ENCODE measurements at regions not wholly inside any gene's neighbourhood (a gene's known extent, or its start where the extent isn't known, plus 50 kb on each side); places are given as distances from the start of the nearest gene placed in this dataset.

GRCh38 chr20:51091406-51092195 lies 68.7 kb upstream of the KCNG1 start:
- POLR2A ChIA-PET, result interaction anchor here (1.0 kb wide), 1 partner anchor 72 kb away, joined by 4 read pairs; no protein-coding TSS in a partner anchor
- CTCF ChIA-PET, result interaction anchor here (1.1 to 2.2 kb wide), 6 partner anchors 11 to 216 kb away, joined by 4 to 8 read pairs (median 4); no protein-coding TSS in a partner anchor
- H3K36me3 ChIP-seq (replicated peaks in 1 of 2; ENCODE audit: control insufficient read depth in 1 of 2, insufficient read depth in 2 of 2, low read length in 1 of 2), result no peaks in the 10 kb centered on the region
- WGBS (ENCODE audit: low lambda C conversion rate), result 45% methylated on average over 12 of the region's 12 CpGs
- peak; percentile 40 for DNase-seq
- no peak overlapping the region; a peak in 1 of 4 replicates for H3K27ac ChIP-seq (ENCODE audit: low read depth in 2 of 2, low read length in 1 of 2)
- no peak overlapping the region for H2AFZ ChIP-seq (ENCODE audit: low read depth)
- no peaks in the 10 kb centered on the region for H3K9me2 ChIP-seq
- H3K4me1 ChIP-seq (ENCODE audit: control insufficient read depth in 1 of 2, insufficient read depth in 2 of 2, low read depth in 1 of 2, low read length in 1 of 2), result peaks cover 0 to 35% of the 10 kb centered on the region in 2 experiments; a peak in 2 of 4 replicates
- no peaks in the 10 kb centered on the region for H3F3A ChIP-seq (replicated peaks; ENCODE audit: insufficient read depth)
- H3K9ac ChIP-seq, result no peak overlapping the region
- TF ChIP-seq USF1 (IDR thresholded peaks at IDR 0.05; ENCODE audit: borderline replicate concordance, low read depth) (no peak), EP300 (IDR thresholded peaks at IDR 0.05; ENCODE audit: borderline replicate concordance in 1 of 2, low read depth in 1 of 2, low read length in 1 of 2) (peak in 1 of 2 experiments; percentile 61; a peak in 1 of 4 replicates), RAD21 (IDR thresholded peaks at IDR 0.05; ENCODE audit: low read length) (peak; percentile 12; the same call in 1 of the 2 replicates), GATA2 (CRISPR knock-in tag; IDR thresholded peaks at IDR 0.05) (peak; percentile 86)
- no peak overlapping the region for H3K4me3 ChIP-seq (ENCODE audit: low read depth in 2 of 2, low read length in 1 of 2)
- H4K20me1 ChIP-seq (ENCODE audit: insufficient read depth), result no peaks in the 10 kb centered on the region
- no peaks in the 10 kb centered on the region for H3K79me2 ChIP-seq (ENCODE audit: insufficient read depth)
- no peak overlapping the region for H3K4me2 ChIP-seq
- peaks cover 23% of the 10 kb centered on the region; the same call in 1 of the 2 replicates for H3K27me3 ChIP-seq (ENCODE audit: insufficient read depth)
- H3K9me3 ChIP-seq, result no peaks in the 10 kb centered on the region

GRCh38 chr20:51089840-51090239 lies 66.9 kb upstream of the KCNG1 start:
- H3K9me3 ChIP-seq, result no peaks in the 10 kb centered on the region
- no peaks in the 10 kb centered on the region for H3F3A ChIP-seq (replicated peaks; ENCODE audit: insufficient read depth)
- H3K9me2 ChIP-seq, result no peaks in the 10 kb centered on the region
- H3K4me3 ChIP-seq (ENCODE audit: low read depth in 2 of 2, low read length in 1 of 2), result no peak overlapping the region
- ChIA-PET POLR2A (no interaction called here), CTCF (no interaction called here)
- no peaks in the 10 kb centered on the region for H4K20me1 ChIP-seq (ENCODE audit: insufficient read depth)
- 43% methylated on average over 1 of the region's 1 CpG for WGBS (ENCODE audit: low lambda C conversion rate)
- no peak overlapping the region for H3K27ac ChIP-seq (ENCODE audit: low read depth in 2 of 2, low read length in 1 of 2)
- no peak overlapping the region for H3K9ac ChIP-seq
- TF ChIP-seq YY1 (IDR thresholded peaks at IDR 0.05; ENCODE audit: low read depth), result no peak
- no peak for TF ChIP-seq MXI1 (IDR thresholded peaks at IDR 0.05; ENCODE audit: low read depth, low read length)
- no peak for TF ChIP-seq REST (IDR thresholded peaks at IDR 0.05; ENCODE audit: low read depth, low read length)
- TF ChIP-seq CTCF (IDR thresholded peaks at IDR 0.05), result no peak
- TF ChIP-seq GATA2 (CRISPR knock-in tag; IDR thresholded peaks at IDR 0.05), result no peak
- no peak for TF ChIP-seq ELF1 (IDR thresholded peaks at IDR 0.05)
- no peak for TF ChIP-seq RFX5 (IDR thresholded peaks at IDR 0.05; ENCODE audit: low read length)
- no peak for TF ChIP-seq TAF1 (IDR thresholded peaks at IDR 0.05; ENCODE audit: borderline replicate concordance, low read depth, low read length)
- no peak for TF ChIP-seq TEAD4 (IDR thresholded peaks at IDR 0.05; ENCODE audit: borderline replicate concordance, insufficient read depth)
- TF ChIP-seq POLR2AphosphoS5 (IDR thresholded peaks at IDR 0.05; ENCODE audit: low read depth, low read length), result no peak
- TF ChIP-seq JUND (IDR thresholded peaks at IDR 0.05), result no peak
- peaks cover 29% of the 10 kb centered on the region; the same call in 1 of the 2 replicates for H3K27me3 ChIP-seq (ENCODE audit: insufficient read depth)
- H3K36me3 ChIP-seq (replicated peaks in 1 of 2; ENCODE audit: control insufficient read depth in 1 of 2, insufficient read depth in 2 of 2, low read length in 1 of 2), result no peaks in the 10 kb centered on the region
- peaks cover 0 to 21% of the 10 kb centered on the region in 2 experiments; a peak in 2 of 4 replicates for H3K4me1 ChIP-seq (ENCODE audit: control insufficient read depth in 1 of 2, insufficient read depth in 2 of 2, low read depth in 1 of 2, low read length in 1 of 2)
- H3K79me2 ChIP-seq (ENCODE audit: insufficient read depth), result no peaks in the 10 kb centered on the region
- H3K4me2 ChIP-seq, result no peak overlapping the region
- DNase-seq, result no peak
- no peak overlapping the region for H2AFZ ChIP-seq (ENCODE audit: low read depth)

Data from SK-N-SH (cell line).